NOMO-1 (cell line): ENCODE measurements at regions not wholly inside any gene's neighbourhood (a gene's known extent, or its start where the extent isn't known, plus 50 kb on each side); places are given as distances from the start of the nearest gene placed in this dataset.
"Not testable (repeated sequence)": the region's sequence is repeated elsewhere in the genome, so short reads cannot be mapped to it uniquely, and the experiment has no call there.

Source experiments
- DNase-seq, 2 experiments: peaks; one replicate each; lab custom pipeline; 2025; ENCODE audit not compliant: unreplicated experiment in 2 of 2; lab: John Stamatoyannopoulos, UW

DNA sequence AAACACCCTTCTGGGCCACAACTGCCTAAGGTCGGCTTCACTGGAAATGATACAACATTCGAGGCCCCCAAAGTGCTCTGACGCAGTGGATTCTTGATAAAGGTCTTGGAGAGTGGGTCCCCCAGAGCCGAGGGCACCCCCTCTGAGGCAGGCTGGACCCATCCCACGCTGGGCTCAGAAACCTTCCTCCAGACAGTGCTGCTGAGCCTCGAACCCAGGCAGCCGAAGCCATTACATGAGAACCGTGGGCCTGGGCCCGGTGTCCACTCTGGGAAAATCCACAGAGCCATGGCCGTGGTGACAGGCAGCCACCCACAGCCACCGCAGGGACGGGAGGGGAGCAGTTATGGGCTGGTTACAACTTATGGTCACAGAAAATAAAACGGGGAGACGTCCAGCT lies 81.4 kb upstream of the ID2 start:
- DNase-seq = no peak

DNA sequence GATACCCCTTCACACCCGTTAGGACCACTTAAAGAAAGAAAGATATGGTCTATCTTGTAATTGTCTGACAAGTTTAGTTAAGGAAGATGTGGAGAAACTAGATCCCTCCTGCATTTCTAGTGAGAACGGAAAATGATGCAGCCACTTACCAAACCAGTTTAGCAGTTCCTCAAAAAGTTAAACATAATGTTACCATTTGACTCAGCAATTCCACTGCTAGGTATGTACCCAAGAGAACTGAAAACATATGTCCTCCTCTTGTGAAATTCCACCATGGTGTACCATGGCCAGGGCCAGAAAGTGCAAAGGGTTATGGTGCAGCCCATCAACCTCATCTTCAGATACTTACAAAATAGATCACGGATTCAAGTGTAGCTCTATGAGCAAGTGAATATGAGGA lies 79.0 kb upstream of the ID2 start:
- peak; percentile 40 to 92 for DNase-seq

DNA sequence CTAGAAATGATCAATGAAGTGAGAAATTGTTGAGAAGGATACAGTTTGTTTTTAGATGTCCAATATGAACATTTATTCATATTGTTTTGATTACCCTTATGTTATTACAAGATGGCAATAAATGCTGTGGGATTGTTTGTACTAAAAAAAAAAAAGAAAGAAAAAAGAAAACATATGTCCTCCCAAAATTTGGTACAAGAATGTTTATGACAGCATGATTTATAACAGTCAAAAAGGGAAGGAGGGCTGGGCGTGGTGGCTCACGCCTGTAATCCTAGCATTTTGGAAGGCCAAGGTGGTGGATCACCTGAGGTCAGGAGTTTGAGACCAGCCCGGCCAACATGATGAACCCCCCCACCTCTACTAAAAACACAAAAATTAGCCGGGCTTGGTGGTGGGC lies 78.5 kb upstream of the ID2 start:
- DNase-seq = not testable (repeated sequence)

DNA sequence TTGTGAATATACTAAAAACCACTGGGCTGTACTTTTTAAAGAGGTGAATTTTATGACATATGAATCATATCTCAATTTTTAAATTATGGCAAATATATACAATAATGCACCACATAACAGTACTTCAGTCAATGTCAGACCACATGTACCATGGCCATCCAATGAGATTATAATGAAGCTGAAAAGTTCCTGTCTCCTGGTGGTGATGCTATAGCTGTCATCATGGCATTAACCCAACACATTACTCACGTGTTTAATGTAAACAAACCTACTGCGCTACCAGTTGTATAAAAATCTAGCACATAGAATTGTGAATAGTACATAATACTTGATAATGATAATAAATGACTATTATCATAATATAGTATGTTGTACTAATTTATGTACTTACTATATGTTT lies 77.6 kb upstream of the ID2 start:
- DNase-seq = no peak

DNA sequence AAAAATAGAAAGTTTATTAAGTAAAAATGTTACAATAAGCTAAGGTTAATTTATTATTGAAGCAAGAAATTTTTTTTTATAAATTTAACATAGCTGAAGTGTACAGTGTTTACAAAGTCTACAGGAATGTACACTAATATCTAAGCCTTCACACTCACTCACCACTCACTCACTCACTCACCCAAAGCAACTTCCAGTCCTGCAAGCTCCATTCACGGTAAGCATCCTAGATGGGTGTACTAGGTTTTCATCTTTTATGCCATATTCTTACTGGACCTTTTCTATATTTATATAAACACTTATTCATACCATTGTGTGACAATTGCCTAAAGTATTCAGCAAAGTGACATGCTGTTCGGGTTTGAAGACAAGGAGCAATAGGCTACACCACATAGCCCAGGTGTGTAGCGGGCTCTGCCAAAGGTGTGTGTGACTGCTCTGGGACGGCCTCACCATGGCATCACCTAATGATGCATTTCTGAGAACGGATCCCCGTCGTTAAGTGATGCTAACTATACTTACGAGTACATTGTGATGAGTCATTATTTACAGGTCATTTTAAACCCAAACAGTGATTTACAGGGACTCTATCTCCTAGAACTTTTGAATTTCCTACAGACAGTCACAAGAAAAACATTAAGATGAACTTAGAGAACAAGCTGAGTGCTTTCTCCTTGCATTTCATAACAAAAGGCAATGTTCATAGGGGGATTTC lies 76.3 kb upstream of the ID2 start:
- DNase-seq = no peak

DNA sequence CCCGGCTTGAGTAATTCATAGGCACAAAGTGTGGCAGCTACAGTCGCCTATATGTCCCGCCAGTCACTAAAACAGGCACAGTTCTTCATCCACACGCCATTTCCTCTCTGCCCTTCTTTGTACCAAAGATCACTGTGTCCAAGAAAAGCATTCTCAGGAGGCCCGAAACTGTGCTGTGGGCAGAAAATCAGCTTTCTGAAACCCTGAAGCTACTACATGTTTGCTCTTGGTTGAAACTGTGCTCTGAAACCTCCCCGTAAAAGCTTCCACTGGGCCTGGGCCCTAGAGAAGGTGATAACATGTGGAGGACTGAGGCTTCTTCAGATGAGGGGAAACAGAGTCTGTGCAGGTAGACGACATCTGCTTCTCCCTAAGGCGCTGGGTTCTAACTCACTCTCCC lies 75.6 kb upstream of the ID2 start:
- no peak for DNase-seq

DNA sequence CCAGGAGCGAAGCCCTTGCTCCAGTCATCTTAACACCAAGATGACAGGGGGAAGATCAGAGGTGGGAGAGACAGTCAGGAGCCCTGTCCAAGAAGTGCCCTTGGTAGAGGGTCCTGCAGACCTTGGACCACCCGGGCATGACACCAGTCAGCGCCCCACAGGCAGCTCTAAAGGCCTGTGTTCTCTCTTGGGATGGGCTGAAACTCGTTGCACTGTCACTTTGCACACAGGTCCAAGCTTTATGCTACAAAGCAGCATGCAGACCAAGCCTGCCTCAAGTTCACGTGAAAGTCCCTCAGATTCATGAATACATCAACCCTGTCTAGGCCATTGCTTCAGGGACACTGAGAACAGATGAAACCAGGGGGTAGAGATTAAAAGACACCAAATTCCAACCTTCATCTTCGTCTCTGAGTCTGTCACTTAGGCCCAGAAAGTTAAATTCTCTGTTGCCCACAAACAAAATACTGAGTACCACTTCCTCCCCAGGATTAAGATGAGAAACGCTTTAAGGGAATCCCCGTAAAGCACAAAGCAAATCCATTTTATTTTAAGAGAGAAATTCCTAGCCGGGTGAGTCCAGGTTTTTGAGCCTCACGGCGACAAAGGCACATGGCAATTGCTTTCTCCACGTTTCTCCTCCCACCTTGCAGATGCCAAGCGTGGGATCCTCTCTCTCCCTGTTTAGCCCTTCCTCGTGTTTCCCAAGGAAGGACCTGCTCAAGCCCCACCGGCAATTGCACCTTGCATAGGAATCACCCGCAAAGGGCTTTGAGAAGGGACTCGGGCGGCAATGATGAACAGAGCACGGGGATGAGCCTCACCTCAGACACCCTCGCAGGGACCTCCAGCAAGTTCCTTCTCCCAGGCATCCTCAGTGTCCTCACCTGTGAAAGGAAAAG lies 75.0 kb upstream of the ID2 start:
- DNase-seq = no peak

DNA sequence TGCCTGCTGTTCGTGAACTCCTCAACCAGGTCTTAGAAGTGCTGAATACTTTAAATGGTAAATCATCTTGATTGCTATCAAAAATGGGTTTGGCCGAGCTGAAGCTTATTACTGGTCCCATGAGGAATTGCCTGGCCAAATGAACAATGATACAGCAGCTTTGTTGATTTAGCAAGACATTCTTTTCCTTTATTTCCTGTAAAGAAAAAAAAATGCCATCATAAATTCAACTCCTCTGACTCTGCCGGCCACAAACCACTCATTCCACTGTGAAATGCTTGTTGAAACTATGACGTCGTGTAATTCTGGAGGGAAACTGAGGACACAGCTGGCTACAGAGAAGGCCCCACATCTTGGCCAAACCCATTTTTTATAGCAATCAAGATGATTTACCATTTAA lies 74.2 kb upstream of the ID2 start:
- DNase-seq = no peak

DNA sequence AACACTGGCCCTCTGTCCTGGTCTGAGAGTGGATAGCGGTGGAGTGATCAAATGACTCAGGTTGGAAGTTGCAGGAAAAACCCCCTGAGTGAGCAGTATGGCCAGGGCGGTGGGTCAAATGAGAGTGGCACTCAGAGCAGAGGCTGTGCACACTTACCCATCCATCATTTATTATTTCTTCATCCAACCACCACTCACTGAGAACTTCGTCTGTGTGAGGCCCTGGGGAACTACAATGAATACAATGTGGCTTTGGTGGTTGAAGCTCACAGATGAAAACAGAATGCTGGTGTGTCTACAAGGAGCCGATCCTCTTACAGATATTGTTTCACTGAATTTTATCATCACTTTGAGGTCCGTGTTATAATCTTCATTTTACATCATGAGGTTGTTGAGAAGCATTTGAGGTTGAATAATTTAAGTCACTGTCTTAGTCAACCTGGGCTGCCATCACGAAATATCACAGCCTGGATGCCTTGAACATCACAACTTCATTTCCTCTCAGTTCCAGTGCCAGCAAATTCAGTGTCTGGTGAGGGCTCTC lies 73.4 kb upstream of the ID2 start:
- DNase-seq = peak; percentile 11 to 21

DNA sequence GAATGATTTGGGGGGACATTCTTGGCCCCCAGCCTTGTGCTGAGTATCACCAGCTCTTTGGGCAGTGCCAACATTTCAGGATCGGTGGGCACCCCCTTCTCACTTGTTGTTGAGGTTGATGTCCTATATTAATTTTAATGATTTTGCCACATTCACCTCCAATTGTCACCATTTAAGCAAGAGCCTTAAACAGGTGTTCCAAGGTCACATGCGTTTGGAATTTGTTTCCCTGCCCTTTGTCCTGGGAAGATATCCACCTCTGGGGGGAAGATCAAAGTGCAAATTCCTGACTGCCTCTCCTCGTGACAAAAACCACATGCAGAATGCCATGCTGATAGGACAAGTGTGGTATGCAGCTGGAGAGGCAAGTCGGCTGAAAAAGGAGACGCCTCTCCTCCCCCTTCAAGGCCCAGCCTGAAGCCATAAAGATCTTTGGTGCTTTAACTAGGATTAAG lies 72.5 kb upstream of the ID2 start:
- DNase-seq = no peak

DNA sequence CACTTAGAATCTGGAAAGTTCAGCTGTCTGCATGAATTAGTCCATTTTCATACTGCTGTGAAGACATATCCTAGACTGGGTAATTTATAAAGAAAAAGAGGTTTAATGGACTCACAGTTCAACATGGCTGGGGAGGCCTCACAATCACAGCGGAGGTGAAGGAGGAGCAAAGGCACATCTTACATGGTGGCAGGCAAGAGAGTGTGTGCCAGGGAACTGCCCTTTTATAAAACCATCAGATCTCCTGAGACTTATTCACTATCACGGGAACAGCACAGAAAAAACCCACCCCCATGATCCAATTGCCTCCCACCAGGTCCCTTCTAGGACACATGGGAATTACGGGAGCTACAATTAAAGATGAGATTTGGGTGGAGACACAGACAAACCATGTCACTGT lies 71.1 kb upstream of the ID2 start:
- DNase-seq = not testable (repeated sequence)

DNA sequence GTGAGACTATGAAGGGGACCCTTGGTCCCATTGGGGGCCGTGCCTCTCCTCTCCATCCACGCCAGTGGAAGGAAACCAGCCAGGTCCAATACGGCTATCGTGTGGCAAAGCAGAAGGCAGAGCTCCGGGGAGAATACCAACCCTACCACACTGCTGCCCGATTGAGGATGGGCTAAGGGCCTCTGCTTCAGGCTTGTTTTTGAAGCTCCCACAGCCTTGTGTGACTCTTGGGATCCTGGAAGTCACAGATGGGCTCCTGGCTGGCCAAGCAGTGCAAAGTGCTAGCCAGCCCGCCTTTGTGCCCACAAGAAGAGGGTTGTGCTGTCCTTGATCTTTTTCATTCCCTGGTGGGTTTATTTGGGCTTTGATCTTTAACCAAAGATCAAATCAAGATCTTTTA lies 70.6 kb upstream of the ID2 start:
- no peak for DNase-seq

DNA sequence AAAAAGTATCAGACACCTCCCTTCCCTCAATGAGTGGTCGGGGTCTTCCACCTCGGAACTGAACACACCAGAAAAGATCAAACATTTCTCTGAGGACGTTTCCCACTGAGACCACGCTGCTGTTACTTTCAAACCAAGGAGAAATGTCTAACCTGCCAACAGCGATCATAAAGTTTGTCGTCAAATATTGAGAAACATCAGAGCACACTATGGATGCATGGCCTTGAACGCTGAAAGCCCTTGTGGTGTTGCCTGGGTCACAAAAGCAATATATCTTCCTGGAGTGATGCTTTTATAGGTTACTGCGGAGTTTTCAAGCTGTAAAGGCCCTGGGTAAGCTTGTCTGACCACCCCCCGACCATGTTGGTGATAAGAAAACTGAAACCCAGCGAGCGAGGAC lies 70.2 kb upstream of the ID2 start:
- DNase-seq = no peak

DNA sequence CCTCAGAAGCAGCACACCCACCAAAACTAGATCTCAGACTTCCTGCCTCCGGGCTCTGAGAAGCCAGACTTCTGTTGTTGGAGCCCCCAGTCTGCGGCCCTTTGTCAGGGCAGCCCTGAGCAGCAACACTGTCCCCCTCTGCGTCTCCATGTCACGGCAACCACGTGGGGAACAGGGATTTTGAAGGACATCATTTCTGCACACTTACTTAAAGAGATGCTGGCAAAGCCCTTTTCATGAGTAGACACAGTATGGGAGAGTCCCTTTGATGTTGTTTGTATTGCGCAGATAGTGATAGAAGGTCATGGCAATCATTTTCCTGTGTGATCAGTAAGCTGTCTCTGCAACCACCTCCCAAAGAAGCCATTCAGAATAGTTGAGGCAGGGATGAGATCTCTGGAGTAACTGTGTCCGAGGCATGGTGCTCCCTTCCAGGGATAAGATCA lies 69.1 kb upstream of the ID2 start:
- DNase-seq = no peak

DNA sequence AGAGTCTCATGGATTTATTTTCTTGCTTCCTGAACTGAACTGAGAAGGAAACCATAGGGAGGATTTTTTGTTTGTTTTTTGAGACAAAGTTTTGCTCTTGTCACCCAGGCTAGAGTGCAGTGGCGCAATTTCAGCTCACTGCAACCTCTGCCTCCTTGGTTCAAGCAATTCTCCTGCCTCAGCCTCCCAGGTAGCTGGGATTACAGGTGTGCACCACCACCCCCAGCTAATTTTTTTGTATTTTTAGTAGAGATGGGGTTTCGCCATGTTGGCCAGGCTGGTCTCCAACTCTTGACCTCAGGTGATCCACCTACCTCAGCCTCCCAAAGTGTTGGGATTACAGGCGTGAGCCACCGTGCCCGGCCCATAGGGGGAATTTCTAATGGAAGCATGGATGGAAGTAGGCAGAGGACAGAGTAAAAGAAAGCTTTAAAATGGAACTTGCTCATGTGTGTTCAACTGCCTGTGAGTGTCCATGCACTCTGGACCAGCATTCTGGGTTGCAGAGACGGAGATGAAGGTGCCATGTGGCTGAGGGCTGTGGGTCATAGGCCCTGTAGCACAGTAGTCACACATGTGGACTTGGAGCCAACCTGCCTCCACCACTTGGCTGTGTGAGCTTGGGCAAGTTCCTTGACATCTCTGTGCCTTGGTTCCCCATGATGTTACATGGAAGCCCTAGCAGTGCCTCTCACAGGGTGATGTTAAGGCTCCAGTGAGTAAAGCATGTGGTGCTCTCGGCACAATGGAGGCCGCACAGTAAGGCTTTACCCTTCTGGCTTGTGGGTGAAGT lies 68.5 kb upstream of the ID2 start:
- not testable (repeated sequence) for DNase-seq

DNA sequence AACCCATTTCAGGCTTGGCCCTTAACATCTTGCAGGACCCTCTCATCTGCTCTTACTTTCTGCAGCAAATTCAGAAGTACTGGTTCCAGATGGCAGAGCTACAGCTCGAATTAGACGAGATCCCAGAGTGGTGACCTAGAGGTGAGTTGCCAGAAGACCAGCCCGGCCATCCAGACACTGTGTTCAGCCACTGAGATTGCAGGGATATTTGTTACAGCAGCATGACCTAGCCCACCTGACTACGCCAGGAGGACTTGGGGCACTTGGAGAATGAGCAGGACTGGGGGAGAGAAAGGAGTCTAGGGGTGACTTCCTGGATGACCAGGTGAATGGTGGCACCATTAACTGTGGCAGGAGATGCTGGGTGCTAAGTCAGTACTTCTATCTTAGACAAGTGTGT lies 67.2 kb upstream of the ID2 start:
- DNase-seq = no peak

DNA sequence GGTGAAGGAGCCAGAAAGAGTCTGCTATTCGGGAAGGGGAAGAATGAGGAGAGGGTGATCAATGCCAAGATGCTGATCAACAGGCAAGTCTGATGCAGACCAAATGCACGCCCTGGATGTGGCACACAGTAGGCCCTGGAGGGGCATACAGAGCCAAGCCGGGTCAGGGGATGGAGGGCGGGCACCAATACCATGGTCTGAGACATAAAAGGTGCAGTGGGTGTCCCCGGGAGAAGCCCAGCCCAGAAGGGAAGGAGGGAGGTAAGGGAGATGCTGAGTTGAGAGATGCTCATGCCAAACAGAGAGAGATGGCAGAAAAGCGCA lies 66.6 kb upstream of the ID2 start:
- no peak for DNase-seq

DNA sequence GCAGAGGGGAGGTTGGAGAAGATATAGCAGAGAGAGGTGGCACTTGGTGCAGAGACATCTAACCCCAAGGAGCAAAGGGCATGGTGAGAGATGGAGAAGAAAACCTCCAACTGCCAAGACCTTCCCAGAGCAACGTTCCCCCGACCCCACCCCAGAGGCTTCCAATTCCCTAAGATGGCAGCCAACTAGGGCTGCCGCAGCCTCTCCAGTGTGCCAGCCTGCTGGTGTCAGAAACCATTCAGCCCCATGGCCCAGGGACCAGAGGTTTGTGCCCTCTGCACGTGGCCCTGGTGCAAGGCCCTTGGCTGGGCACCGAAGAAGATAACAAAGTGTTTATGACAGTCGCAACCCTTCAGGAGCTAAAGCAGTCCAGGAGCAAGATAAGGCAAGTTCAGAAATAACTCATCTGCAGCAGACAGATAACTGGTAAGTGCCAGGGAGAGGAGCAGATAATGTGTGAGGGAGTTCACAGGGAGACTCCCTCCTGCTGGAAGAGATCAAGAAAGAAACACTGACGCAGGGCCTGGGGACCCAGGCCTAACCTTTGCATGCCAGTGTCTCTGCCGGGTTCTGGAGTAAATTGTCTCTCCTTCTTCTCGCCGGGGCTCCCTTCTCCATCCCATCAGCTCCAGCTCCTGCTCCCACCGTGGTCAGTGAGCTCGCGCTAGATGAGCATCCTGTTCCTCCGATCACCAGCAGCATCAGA lies 66.1 kb upstream of the ID2 start:
- no peak for DNase-seq

DNA sequence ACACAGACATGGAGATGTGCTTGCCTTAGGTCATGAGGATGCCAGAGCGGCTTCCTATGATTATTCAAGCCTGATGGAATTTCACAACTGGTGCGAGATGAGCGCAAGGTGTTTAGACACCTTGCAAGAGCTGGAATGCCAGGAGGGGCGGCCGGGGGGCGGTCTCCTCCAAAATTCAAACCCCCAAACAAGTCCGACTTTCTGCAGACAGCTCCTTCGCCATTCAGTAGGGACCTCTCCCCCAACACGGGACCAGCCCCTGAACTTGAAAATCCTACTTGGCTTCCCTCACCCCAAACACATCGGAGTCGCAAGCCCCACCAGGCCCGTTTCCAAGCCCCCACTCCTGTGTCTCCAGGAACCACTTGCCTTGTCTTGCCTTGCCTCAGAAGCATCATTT lies 64.8 kb upstream of the ID2 start:
- DNase-seq = no peak

DNA sequence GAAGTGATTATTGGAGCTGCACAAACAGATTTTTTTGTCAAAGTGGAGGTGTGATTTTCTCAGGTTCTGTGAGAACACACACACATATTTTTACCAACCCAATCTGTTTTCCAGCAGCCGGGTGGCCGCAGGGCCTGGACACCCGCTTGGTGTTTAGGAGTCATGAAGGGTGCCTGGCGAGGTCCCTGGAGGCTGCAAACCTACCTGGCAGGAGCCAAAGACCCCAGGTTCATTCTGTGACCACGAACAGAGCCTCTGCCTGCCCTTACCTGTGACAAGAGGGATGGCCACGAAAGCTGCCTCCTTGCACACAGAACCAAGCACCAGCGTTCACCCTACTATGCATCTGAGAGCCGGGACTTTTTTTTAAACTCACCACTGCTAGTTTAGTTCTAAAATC lies 64.3 kb upstream of the ID2 start:
- no peak for DNase-seq

DNA sequence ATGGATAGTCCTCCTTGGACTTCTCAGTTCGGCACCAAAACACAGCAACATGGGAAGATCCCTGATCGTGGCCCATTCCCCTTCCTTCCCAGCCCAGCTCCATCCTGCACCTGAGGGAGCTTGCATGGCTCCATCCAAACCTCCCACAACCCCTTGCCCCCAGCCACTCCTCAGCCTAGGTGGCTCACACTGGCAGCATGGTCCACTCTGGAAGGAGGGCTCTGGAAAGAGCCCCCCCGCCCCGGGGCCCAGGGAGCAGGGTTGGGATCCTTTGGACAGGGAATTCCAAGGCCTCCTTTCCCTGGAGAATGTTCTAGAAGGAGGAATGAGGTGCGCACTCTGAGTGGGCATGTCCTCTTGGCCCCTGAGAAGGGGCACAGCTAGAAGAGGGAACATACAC lies 62.8 kb upstream of the ID2 start:
- no peak for DNase-seq
